HG02943 (cell line): ENCODE measurements at regions not wholly inside any gene's neighbourhood (a gene's known extent, or its start where the extent isn't known, plus 50 kb on each side); places are given as distances from the start of the nearest gene placed in this dataset.

Source experiments
- ATAC-seq: cut with Tn5 transposase; IDR thresholded peaks from one replicate; pipeline ENCODE4 v1.9.1; 2021; ENCODE audit warnings: mild to moderate bottlenecking, low read depth, moderate library complexity; ENCODE audit not compliant: unreplicated experiment

- ATAC-seq, result no peak
These were observed 453.3 kb downstream of the KCNJ2 start for GRCh38 chr17:70622368-70623260.

DNA sequence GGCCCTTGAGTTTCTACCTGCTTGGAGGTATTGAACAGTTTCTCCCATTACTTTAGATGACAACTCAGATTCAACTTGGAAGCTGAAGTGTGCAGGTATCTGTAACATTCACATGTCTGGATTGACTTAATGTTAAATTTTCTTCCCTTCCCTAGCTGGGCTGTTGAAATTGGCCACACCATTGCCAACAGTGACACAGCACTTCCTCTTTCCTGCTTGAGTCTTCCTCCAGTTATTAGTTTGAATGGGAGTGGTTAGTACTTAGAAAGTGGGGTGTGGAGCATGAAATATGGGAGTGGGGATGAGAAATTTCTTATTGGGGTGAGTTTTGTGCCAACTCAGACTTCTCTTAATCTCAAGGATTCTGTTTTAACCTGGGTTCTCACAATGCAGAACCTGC, 454.9 kb downstream of the KCNJ2 start:
- no peak for ATAC-seq

DNA sequence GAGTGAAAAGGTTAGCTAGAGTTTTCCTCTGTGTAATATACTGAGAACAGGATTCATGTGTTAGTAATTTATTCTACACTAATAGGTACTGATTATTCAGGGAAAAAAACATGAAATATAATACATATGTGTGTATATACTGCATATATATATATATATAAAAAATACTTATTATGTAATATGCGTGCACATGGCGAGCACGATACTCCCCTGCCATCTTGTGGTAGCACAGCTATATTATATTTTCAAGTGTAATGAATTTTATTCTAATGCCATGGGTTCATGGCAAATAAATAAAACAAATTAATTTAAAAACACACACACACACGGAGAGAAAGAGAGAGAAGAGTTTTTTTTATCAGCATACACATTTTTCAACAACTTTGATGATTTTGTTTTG, 460.6 kb downstream of the KCNJ2 start:
- no peak for ATAC-seq

GRCh38 chr17:70636517-70637133, 467.3 kb downstream of the KCNJ2 start:
- no peak for ATAC-seq

DNA sequence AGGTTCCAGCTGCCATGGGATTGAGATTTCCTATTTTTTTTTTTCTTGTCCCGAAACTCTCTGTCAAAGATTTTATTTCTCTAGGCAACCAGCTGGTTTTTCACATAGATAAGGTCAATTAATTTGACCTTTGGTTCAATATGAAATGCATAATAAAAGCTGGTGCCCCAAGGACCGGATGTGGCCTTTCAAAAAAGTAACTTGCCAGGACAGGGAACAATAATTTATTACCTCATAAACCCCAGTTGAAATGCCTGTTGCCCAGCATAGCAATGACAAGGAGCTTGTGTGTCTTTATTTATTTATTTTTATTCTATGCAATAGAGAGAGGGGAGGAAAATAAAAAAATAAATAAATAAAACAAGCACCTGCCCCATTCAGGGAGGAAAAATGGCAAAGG, 472.7 kb downstream of the KCNJ2 start:
- ATAC-seq, result no peak

- ATAC-seq, result no peak
These were observed 474.8 kb downstream of the KCNJ2 start for GRCh38 chr17:70644096-70644495.

- no peak for ATAC-seq
These were observed 477.3 kb downstream of the KCNJ2 start for GRCh38 chr17:70646673-70647072.

GRCh38 chr17:70648166-70648565, 478.8 kb downstream of the KCNJ2 start:
- ATAC-seq, result no peak

DNA sequence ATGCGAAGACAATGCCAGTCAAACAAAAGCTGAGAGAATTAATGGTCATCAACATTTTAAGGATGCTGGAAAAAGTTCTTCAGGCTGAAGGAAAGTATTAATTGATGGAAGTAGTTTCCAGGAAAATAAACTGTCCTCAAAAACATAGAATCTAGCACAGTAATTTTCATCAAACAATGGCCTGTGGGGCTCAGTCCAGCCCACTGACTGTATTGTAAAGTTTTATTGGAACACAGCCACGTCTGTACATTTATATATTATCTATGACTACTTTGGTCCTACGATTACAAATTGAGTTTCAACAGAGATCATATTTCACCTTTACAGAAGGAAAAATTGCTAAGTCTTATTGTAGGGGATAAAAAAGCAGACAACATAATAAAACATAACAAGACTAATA, 484.5 kb downstream of the KCNJ2 start:
- no peak for ATAC-seq

GRCh38 chr17:70654706-70655105, 485.4 kb downstream of the KCNJ2 start:
- ATAC-seq, result no peak

DNA sequence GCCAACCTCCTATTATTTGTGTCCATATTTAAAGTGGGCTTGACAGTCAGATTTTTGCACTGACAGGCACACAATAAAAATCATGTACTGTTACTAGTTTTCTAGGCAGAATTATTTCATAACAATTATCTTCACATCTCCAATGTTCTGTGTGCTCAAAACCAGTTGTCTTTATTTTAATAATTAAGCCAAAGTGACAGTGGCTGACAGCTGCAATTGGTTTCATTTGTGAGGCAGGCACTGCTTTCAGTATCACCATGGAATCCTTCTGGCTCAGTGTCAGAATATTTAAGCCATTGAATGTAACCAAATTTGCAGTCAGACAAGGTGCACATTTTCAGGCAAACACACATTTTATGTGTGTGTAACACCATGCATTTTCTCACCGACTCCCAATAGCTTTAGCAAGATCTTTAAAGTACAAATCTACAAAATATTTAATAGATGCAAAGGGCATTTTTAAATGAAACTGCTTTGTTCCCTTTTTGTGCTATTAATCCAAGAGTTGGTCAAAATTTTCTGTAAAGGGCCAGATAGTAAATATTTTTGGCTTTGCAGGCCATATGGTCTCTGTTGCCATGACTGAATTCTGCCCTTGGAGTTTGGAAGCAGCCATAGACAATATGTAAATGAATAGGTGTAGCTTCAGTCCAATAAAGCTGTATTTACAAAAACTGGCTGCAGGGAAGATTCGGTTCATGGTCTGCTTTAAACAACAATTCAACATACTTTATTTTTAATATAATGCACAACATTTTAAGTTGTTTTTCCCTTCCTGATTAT, 486.0 kb downstream of the KCNJ2 start:
- ATAC-seq, result no peak

DNA sequence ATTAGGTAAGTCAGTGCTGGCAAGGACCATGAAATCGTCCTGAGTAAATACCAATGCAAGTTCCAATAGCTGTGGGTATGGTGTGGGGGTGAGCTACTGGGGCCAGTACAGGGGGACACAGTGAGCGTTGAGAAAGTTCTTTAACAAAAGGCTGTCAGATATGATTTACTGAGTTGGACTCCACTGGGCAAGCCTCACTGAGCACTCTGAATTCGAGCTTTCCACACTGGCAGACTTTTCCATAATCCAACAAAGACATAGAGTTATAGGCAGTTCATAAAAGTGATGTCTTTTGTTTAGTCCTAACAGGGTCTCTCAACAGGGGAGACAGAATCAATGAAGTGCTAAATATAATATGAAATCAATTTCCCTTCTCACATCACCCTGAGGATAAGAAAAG, 489.0 kb downstream of the KCNJ2 start:
- no peak for ATAC-seq

GRCh38 chr17:70658840-70659239, 489.5 kb downstream of the KCNJ2 start:
- ATAC-seq, result no peak

GRCh38 chr17:70661342-70662222, 492.2 kb downstream of the KCNJ2 start:
- no peak for ATAC-seq

- no peak for ATAC-seq
These were observed 499.1 kb downstream of the KCNJ2 start for GRCh38 chr17:70668276-70668937.

- ATAC-seq, result no peak
These were observed 499.8 kb downstream of the KCNJ2 start for GRCh38 chr17:70668938-70669778.

DNA sequence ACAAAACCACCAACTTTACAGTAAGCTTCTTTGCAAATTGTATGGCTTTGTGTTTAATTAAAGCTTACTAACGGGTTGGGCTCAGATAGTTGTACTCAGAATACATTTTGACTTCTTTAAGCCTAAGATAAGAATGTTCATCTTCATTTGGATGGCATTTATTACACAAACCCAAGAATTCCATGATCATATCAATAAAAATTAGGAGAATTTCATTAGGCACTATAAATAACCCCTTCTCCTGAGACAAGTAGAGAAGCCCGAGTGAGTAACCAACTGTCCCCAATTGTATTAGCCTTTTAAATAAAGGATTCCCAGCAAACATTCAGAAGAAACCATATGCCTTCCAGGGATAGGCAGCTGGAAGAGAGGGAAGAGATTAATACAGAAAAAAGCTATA, 504.7 kb downstream of the KCNJ2 start:
- ATAC-seq, result no peak

DNA sequence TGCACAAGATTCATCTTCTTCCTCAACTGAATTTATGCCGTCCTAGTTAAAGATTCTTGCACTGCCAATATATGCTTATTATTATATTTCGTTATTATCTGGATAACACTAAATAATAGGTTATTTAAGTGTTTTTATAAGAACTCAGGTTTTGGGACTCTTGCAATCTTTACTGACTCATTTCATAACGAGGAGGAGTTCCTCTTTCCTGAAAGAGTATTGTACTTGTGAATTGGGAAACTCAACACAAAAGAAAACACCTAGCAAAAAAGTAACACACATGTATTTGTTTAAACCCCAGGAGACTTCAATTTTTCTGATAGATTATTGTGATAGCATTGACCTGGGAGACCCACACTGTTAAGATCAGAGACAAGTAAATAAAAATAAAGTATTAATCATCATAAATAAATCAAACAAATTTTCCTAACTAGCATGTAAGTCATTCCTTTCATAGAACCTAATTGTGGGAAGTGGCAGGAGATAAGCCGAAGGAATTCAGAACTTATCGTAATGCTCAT, 505.8 kb downstream of the KCNJ2 start:
- ATAC-seq, result no peak
